ENCODE measurements at regions not wholly inside any gene's neighbourhood (a gene's known extent, or its start where the extent isn't known, plus 50 kb on each side); places are given as distances from the start of the nearest gene placed in this dataset.

DNA sequence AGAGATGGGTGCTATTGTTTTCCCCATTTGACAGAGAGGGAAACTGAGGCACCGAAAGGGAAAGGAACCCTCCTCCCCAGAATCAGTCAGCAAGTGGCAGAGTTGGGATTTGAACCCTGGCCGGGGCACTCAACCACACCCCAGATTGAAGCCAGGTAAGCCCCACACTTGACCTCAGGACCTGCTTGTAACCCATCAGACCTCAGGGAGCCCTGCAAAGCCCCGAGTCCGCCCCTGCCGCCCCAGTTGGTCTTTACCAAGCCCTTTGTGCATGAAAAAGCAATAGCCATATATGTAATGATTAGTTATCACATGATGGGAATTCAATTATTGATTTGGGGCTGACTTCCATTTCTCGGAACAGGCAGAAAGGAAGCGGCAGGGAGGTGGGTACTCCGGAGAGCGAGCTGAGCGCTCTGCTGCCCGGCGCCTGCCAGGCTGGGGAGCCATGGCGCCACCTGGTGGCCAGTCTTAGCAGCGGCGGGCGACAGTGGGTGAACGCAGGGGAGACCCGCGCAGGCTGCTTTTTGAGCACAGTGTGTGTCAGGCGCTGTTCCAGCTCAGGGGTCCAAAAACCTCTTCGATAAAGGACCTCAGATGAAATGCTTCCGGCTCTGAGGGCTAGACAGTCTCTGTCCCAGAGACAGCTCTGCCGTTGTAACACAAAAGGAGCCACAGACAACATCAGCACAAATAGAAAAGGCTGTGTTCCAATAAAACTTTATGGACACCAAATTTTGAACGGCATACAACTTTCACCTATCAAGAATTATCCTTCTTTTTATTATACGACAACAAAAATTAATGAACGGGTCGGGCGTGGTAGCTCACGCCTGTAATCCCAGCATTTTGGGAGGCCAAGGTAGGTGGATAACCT is 82.9 kb upstream of the CACNA1A start:
- ChIA-PET RAD21 (ENCODE audit: low non-redundant PET in 1 of 2, low total read pairs in 2 of 2, uncharacterized antibody in 2 of 2, unreplicated experiment in 2 of 2) (interaction anchor here (0.6 to 1.2 kb wide), 5 partner anchors 26 to 312 kb away, joined by 3 to 8 read pairs (median 3); no protein-coding TSS in a partner anchor), POLR2A (interaction anchor here (1.3 kb wide), 1 partner anchor 312 kb away, joined by 9 read pairs; no protein-coding TSS in a partner anchor), CTCF (interaction anchor here (0.6 to 2.4 kb wide), 17 partner anchors 8 to 624 kb away, joined by 3 to 42 read pairs (median 4); no protein-coding TSS in a partner anchor)
- Histone ChIP-seq H3K9me2 (ENCODE audit: insufficient read depth) (no peaks in the 10 kb centered on the region), H4K20me1 (ENCODE audit: insufficient read depth) (no peaks in the 10 kb centered on the region), H3K27ac (ENCODE audit: low read depth, low read length) (no peak overlapping the region), H3K36me3 (ENCODE audit: control insufficient read depth in 1 of 2, insufficient read depth in 2 of 2, low read length in 2 of 2) (no peaks in the 10 kb centered on the region), H3K4me2 (ENCODE audit: low read length) (peak overlapping the region; percentile 85), H2AFZ (ENCODE audit: low read depth, low read length, poor library complexity, severe bottlenecking) (peak overlapping the region; percentile 95), H3K9ac (ENCODE audit: low read length) (no peak overlapping the region), H3K27me3 (ENCODE audit: insufficient read depth, low read length) (no peaks in the 10 kb centered on the region), H3K4me3 (replicated peaks in 1 of 2; ENCODE audit: low read depth in 1 of 2, low read length in 2 of 2) (peak overlapping the region; percentile 26 to 41), H3K79me2 (ENCODE audit: insufficient read depth, low read length) (no peaks in the 10 kb centered on the region), H3K9me3 (ENCODE audit: control insufficient read depth in 1 of 2, insufficient read depth in 1 of 2, low read depth in 1 of 2, low read length in 2 of 2) (no peaks in the 10 kb centered on the region), H3K4me1 (ENCODE audit: control insufficient read depth in 1 of 2, insufficient read depth in 2 of 2, low read length in 2 of 2) (peaks cover 0 to 10% of the 10 kb centered on the region in 2 experiments; a peak in 2 of 4 replicates)
- ATAC-seq (peak; percentile 100), DNase-seq (ENCODE audit: low read depth, low spot score) (peak; percentile 49)
- intact Hi-C loops (cut with micrococcal nuclease): loop anchor here (1.0 kb wide), 3 partner anchors 223 to 312 kb away; no protein-coding TSS in a partner anchor
- no TSS peak for BruUV-seq (replicated peaks)
- TF ChIP-seq, protein P1, sequence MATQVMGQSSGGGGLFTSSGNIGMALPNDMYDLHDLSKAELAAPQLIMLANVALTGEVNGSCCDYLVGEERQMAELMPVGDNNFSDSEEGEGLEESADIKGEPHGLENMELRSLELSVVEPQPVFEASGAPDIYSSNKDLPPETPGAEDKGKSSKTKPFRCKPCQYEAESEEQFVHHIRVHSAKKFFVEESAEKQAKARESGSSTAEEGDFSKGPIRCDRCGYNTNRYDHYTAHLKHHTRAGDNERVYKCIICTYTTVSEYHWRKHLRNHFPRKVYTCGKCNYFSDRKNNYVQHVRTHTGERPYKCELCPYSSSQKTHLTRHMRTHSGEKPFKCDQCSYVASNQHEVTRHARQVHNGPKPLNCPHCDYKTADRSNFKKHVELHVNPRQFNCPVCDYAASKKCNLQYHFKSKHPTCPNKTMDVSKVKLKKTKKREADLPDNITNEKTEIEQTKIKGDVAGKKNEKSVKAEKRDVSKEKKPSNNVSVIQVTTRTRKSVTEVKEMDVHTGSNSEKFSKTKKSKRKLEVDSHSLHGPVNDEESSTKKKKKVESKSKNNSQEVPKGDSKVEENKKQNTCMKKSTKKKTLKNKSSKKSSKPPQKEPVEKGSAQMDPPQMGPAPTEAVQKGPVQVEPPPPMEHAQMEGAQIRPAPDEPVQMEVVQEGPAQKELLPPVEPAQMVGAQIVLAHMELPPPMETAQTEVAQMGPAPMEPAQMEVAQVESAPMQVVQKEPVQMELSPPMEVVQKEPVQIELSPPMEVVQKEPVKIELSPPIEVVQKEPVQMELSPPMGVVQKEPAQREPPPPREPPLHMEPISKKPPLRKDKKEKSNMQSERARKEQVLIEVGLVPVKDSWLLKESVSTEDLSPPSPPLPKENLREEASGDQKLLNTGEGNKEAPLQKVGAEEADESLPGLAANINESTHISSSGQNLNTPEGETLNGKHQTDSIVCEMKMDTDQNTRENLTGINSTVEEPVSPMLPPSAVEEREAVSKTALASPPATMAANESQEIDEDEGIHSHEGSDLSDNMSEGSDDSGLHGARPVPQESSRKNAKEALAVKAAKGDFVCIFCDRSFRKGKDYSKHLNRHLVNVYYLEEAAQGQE (IDR thresholded peaks at IDR 0.05; ENCODE audit: low read depth): no peak
- no peak for TF ChIP-seq SIN3A (IDR thresholded peaks at IDR 0.05; ENCODE audit: low read depth)
- TF ChIP-seq SRF (IDR thresholded peaks at IDR 0.05; ENCODE audit: low read depth): no peak
- TF ChIP-seq, protein P2, sequence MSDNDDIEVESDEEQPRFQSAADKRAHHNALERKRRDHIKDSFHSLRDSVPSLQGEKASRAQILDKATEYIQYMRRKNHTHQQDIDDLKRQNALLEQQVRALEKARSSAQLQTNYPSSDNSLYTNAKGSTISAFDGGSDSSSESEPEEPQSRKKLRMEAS (IDR thresholded peaks at IDR 0.05): no peak
- no peak for TF ChIP-seq EZH2 (IDR thresholded peaks at IDR 0.05)
- TF ChIP-seq, protein P3, sequence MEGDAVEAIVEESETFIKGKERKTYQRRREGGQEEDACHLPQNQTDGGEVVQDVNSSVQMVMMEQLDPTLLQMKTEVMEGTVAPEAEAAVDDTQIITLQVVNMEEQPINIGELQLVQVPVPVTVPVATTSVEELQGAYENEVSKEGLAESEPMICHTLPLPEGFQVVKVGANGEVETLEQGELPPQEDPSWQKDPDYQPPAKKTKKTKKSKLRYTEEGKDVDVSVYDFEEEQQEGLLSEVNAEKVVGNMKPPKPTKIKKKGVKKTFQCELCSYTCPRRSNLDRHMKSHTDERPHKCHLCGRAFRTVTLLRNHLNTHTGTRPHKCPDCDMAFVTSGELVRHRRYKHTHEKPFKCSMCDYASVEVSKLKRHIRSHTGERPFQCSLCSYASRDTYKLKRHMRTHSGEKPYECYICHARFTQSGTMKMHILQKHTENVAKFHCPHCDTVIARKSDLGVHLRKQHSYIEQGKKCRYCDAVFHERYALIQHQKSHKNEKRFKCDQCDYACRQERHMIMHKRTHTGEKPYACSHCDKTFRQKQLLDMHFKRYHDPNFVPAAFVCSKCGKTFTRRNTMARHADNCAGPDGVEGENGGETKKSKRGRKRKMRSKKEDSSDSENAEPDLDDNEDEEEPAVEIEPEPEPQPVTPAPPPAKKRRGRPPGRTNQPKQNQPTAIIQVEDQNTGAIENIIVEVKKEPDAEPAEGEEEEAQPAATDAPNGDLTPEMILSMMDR (IDR thresholded peaks at IDR 0.05 in 2 of 3, conservative IDR thresholded peaks at IDR 0.05 in 1 of 3; ENCODE audit: borderline replicate concordance in 1 of 3, insufficient read depth in 1 of 3, low read depth in 2 of 3, low read length in 2 of 3): peak; percentile 93 to 98 (median 98)
- no peak for TF ChIP-seq POLR2A (IDR thresholded peaks at IDR 0.05; ENCODE audit: borderline replicate concordance, extremely low read depth, insufficient read depth, insufficient read length)
- TF ChIP-seq, protein P4, sequence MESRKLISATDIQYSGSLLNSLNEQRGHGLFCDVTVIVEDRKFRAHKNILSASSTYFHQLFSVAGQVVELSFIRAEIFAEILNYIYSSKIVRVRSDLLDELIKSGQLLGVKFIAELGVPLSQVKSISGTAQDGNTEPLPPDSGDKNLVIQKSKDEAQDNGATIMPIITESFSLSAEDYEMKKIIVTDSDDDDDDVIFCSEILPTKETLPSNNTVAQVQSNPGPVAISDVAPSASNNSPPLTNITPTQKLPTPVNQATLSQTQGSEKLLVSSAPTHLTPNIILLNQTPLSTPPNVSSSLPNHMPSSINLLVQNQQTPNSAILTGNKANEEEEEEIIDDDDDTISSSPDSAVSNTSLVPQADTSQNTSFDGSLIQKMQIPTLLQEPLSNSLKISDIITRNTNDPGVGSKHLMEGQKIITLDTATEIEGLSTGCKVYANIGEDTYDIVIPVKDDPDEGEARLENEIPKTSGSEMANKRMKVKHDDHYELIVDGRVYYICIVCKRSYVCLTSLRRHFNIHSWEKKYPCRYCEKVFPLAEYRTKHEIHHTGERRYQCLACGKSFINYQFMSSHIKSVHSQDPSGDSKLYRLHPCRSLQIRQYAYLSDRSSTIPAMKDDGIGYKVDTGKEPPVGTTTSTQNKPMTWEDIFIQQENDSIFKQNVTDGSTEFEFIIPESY (IDR thresholded peaks at IDR 0.05; ENCODE audit: extremely low read depth, insufficient replicate concordance, low read length): no peak
- TF ChIP-seq TCF7L2 (IDR thresholded peaks at IDR 0.05; ENCODE audit: borderline replicate concordance, extremely low read depth, insufficient read depth, insufficient read length): no peak
- peak; percentile 89 for TF ChIP-seq RAD21 (IDR thresholded peaks at IDR 0.05; ENCODE audit: low read depth)
- no peak for TF ChIP-seq POLR2AphosphoS5 (IDR thresholded peaks at IDR 0.05; ENCODE audit: low read depth, low read length)
- no peak for TF ChIP-seq SP1 (IDR thresholded peaks at IDR 0.05; ENCODE audit: low read depth)
- no peak for TF ChIP-seq ZFX (IDR thresholded peaks at IDR 0.05)
- no peak for TF ChIP-seq FOSL1 (IDR thresholded peaks at IDR 0.05; ENCODE audit: low read depth)
- no peak for TF ChIP-seq JUND (IDR thresholded peaks at IDR 0.05)
- TF ChIP-seq, protein P5, sequence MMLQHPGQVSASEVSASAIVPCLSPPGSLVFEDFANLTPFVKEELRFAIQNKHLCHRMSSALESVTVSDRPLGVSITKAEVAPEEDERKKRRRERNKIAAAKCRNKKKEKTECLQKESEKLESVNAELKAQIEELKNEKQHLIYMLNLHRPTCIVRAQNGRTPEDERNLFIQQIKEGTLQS (IDR thresholded peaks at IDR 0.05): no peak
- no peak for TF ChIP-seq EGR1 (IDR thresholded peaks at IDR 0.05; ENCODE audit: low read depth)
- TF ChIP-seq ELF1 (IDR thresholded peaks at IDR 0.05; ENCODE audit: borderline replicate concordance, low read depth): no peak
- TF ChIP-seq EZH2phosphoT487 (IDR thresholded peaks at IDR 0.05; ENCODE audit: borderline replicate concordance): no peak
